H9 (cell line): ENCODE measurements at regions not wholly inside any gene's neighbourhood (a gene's known extent, or its start where the extent isn't known, plus 50 kb on each side); places are given as distances from the start of the nearest gene placed in this dataset.

Source experiments
- DNase-seq: peaks from one replicate; pipeline ENCODE4 v3.0.0-alpha.2; 2017
- H2AFZ ChIP-seq: one replicate; pipeline ENCODE4 v1.6.1; 2013; ENCODE audit warnings: mild to moderate bottlenecking, low read length, control low read depth, moderate library complexity
- H2AK5ac ChIP-seq: 2 replicates; pipeline ENCODE4 v1.6.1; 2013; ENCODE audit warnings: low read length, control low read depth, mixed read lengths; ENCODE audit not compliant: insufficient read length
- H2BK120ac ChIP-seq: one replicate; pipeline ENCODE4 v1.6.1; 2013; ENCODE audit warnings: low read depth, mild to moderate bottlenecking, low read length, control low read depth, inconsistent platforms; ENCODE audit not compliant: poor library complexity, severe bottlenecking
- H2BK12ac ChIP-seq: 2 replicates; pipeline ENCODE4 v1.6.1; 2013; ENCODE audit warnings: low read length, control low read depth, mixed read lengths, low read depth; ENCODE audit not compliant: insufficient read length
- H2BK15ac ChIP-seq: 2 replicates; pipeline ENCODE4 v1.6.1; 2013; ENCODE audit warnings: low read depth, low read length, control low read depth
- H2BK20ac ChIP-seq: one replicate; pipeline ENCODE4 v1.6.1; 2013; ENCODE audit warnings: low read depth, mild to moderate bottlenecking, low read length, control low read depth, inconsistent platforms; ENCODE audit not compliant: poor library complexity, severe bottlenecking
- H2BK5ac ChIP-seq: 2 replicates; pipeline ENCODE4 v1.6.1; 2013; ENCODE audit warnings: low read length, control low read depth, mixed read lengths; ENCODE audit not compliant: insufficient read length
- H3K14ac ChIP-seq: 2 replicates; pipeline ENCODE4 v1.6.1; 2013; ENCODE audit warnings: low read length, control low read depth; ENCODE audit not compliant: insufficient read depth
- H3K18ac ChIP-seq: 2 replicates; pipeline ENCODE4 v1.6.1; 2013; ENCODE audit warnings: low read depth, mild to moderate bottlenecking, mixed read lengths, low read length, control low read depth; ENCODE audit not compliant: insufficient read length
- H3K23ac ChIP-seq: 2 replicates; pipeline ENCODE4 v1.6.1; 2013; ENCODE audit warnings: low read length, control low read depth, mixed read lengths, low read depth; ENCODE audit not compliant: insufficient read length
- H3K23me2 ChIP-seq: 2 replicates; pipeline ENCODE4 v1.6.1; 2013; ENCODE audit warnings: low read depth, mild to moderate bottlenecking, mixed read lengths, low read length, control low read depth; ENCODE audit not compliant: insufficient read length, poor library complexity, severe bottlenecking
- H3K27ac ChIP-seq: 2 replicates; pipeline ENCODE4 v1.5.1; 2013; ENCODE audit warnings: low read length, control low read depth, mixed read lengths, low read depth; ENCODE audit not compliant: insufficient read length
- H3K27me3 ChIP-seq: 2 replicates; pipeline ENCODE4 v1.6.1; 2013; ENCODE audit warnings: low read length, control low read depth, inconsistent platforms; ENCODE audit not compliant: insufficient read depth
- H3K4ac ChIP-seq: 2 replicates; pipeline ENCODE4 v1.6.1; 2013; ENCODE audit warnings: low read depth, mild to moderate bottlenecking, control low read depth, inconsistent platforms, low read length, moderate library complexity
- H3K4me1 ChIP-seq: 2 replicates; pipeline ENCODE4 v1.6.1; 2013; ENCODE audit warnings: low read length, control low read depth, inconsistent platforms; ENCODE audit not compliant: insufficient read depth
- H3K4me2 ChIP-seq: 2 replicates; pipeline ENCODE4 v1.6.1; 2013; ENCODE audit warnings: low read length, control low read depth, mixed read lengths; ENCODE audit not compliant: insufficient read length, insufficient read depth
- H3K56ac ChIP-seq: 2 replicates; pipeline ENCODE4 v1.6.1; 2013; ENCODE audit warnings: low read depth, mild to moderate bottlenecking, mixed read lengths, low read length, control low read depth; ENCODE audit not compliant: insufficient read length
- H3K79me1 ChIP-seq: 2 replicates; pipeline ENCODE4 v1.6.1; 2013; ENCODE audit warnings: low read depth, mild to moderate bottlenecking, moderate library complexity, low read length, control low read depth, inconsistent platforms; ENCODE audit not compliant: insufficient read depth, poor library complexity, severe bottlenecking
- H3K79me2 ChIP-seq: 2 replicates; pipeline ENCODE4 v1.6.1; 2013; ENCODE audit warnings: low read length, control low read depth, inconsistent platforms; ENCODE audit not compliant: insufficient read depth
- H3K9ac ChIP-seq: 2 replicates; pipeline ENCODE4 v1.6.1; 2013; ENCODE audit warnings: low read length, control low read depth, mixed read lengths; ENCODE audit not compliant: insufficient read length; ENCODE audit errors: extremely low read depth
- H3K9me3 ChIP-seq: one replicate; pipeline ENCODE4 v1.6.1; 2013; ENCODE audit warnings: low read depth, low read length, inconsistent platforms; ENCODE audit not compliant: control insufficient read depth
- H3T11ph ChIP-seq: one replicate; pipeline ENCODE4 v1.6.1; 2013; ENCODE audit warnings: mild to moderate bottlenecking, low read length, control low read depth, inconsistent platforms
- H4K20me1 ChIP-seq: one replicate; pipeline ENCODE4 v1.6.1; 2013; ENCODE audit not compliant: control insufficient read depth, insufficient read length, insufficient read depth
- H4K5ac ChIP-seq: 2 replicates; pipeline ENCODE4 v1.6.1; 2013; ENCODE audit warnings: low read depth, mild to moderate bottlenecking, mixed read lengths, low read length, control low read depth; ENCODE audit not compliant: insufficient read length
- H4K8ac ChIP-seq: replicated peaks from 2 replicates; pipeline ENCODE4 v1.6.1; 2013; ENCODE audit warnings: low read length, control low read depth, mixed read lengths, low read depth; ENCODE audit not compliant: insufficient read length
- H4K91ac ChIP-seq: 2 replicates; pipeline ENCODE4 v1.6.1; 2013; ENCODE audit warnings: low read depth, mild to moderate bottlenecking, moderate library complexity, mixed read lengths, low read length, control low read depth; ENCODE audit not compliant: insufficient read length
- H3K27ac Mint-ChIP-seq, 3 experiments: 2 replicates in 2 of 3; 3 replicates in 1 of 3; pipeline ENCODE4 v1.8.0; 2020 to 2021; ENCODE audit warnings: mixed read lengths in 3 of 3, mild to moderate bottlenecking in 1 of 3, moderate library complexity in 1 of 3
- H3K27me3 Mint-ChIP-seq: 2 replicates; pipeline ENCODE4 v1.8.0; 2021; ENCODE audit warnings: low read depth, mild to moderate bottlenecking, moderate library complexity, mixed read lengths
- H3K36me3 Mint-ChIP-seq, 3 experiments: 2 replicates in 2 of 3; 3 replicates in 1 of 3; pipeline ENCODE4 v1.8.0; 2020 to 2021; ENCODE audit warnings: low read depth in 3 of 3, mixed read lengths in 3 of 3; ENCODE audit not compliant: insufficient read depth in 1 of 3
- H3K4me1 Mint-ChIP-seq, 2 experiments: 2 replicates each; pipeline ENCODE4 v1.8.0; 2020; ENCODE audit warnings: mixed read lengths in 2 of 2
- H3K4me3 Mint-ChIP-seq, 2 experiments: 2 replicates in 1 of 2; 3 replicates in 1 of 2; pipeline ENCODE4 v1.8.0; 2020 to 2021; ENCODE audit warnings: mild to moderate bottlenecking in 2 of 2, mixed read lengths in 2 of 2, moderate library complexity in 1 of 2
- H3K9me3 Mint-ChIP-seq, 2 experiments: 2 replicates in 1 of 2; 3 replicates in 1 of 2; pipeline ENCODE4 v1.8.0; 2020; ENCODE audit warnings: mild to moderate bottlenecking in 2 of 2, mixed read lengths in 2 of 2, moderate library complexity in 1 of 2
- CTCF ChIP-seq: fragments of 200-600 bp; sonication (generic); conservative IDR thresholded peaks from 3 replicates; pipeline ENCODE4 v1.8.0; 2021; ENCODE audit warnings: antibody characterized with exemption, mild to moderate bottlenecking

- no peak overlapping the region for H3K14ac ChIP-seq
- no peaks in the 10 kb centered on the region for H3K27me3 ChIP-seq
- H2BK120ac ChIP-seq, result no peak overlapping the region
- no peak overlapping the region for H4K8ac ChIP-seq
- no peak for DNase-seq
- no peaks in the 10 kb centered on the region for H3K4me1 ChIP-seq
- H3T11ph ChIP-seq, result no peak overlapping the region
- no peak overlapping the region for H2AK5ac ChIP-seq
- Mint-ChIP-seq H3K27ac (no peak overlapping the region), H3K4me3 (no peak overlapping the region), H3K36me3 (no peaks in the 10 kb centered on the region; a peak in 1 of 7 replicates), H3K9me3 (no peaks in the 10 kb centered on the region; a peak in 1 of 5 replicates), H3K27me3 (no peaks in the 10 kb centered on the region), H3K4me1 (peaks cover 4 to 5% of the 10 kb centered on the region in 2 experiments; a peak in 1 of 4 replicates)
- no peak overlapping the region for H3K27ac ChIP-seq
- no peak overlapping the region for H3K56ac ChIP-seq
- no peak overlapping the region for H4K5ac ChIP-seq
- no peak for TF ChIP-seq CTCF
- no peak overlapping the region for H3K23ac ChIP-seq
- H2AFZ ChIP-seq, result no peak overlapping the region
- no peaks in the 10 kb centered on the region for H3K23me2 ChIP-seq
- no peak overlapping the region for H2BK12ac ChIP-seq
- H3K4me2 ChIP-seq, result no peak overlapping the region
- no peaks in the 10 kb centered on the region for H3K79me1 ChIP-seq
- H3K9me3 ChIP-seq, result no peaks in the 10 kb centered on the region
- H3K9ac ChIP-seq, result no peak overlapping the region
- no peaks in the 10 kb centered on the region for H4K20me1 ChIP-seq
- no peak overlapping the region for H2BK5ac ChIP-seq
- no peak overlapping the region for H3K4ac ChIP-seq
- H2BK15ac ChIP-seq, result no peak overlapping the region
- H3K18ac ChIP-seq, result no peak overlapping the region
- H2BK20ac ChIP-seq, result no peak overlapping the region
- no peaks in the 10 kb centered on the region for H3K79me2 ChIP-seq
- H4K91ac ChIP-seq, result no peak overlapping the region
Measured at GRCh38 chr6:135627092-135627715, 129.7 kb upstream of the AHI1 start.
